ENCODE measurements at regions not wholly inside any gene's neighbourhood (a gene's known extent, or its start where the extent isn't known, plus 50 kb on each side); places are given as distances from the start of the nearest gene placed in this dataset.

DNA sequence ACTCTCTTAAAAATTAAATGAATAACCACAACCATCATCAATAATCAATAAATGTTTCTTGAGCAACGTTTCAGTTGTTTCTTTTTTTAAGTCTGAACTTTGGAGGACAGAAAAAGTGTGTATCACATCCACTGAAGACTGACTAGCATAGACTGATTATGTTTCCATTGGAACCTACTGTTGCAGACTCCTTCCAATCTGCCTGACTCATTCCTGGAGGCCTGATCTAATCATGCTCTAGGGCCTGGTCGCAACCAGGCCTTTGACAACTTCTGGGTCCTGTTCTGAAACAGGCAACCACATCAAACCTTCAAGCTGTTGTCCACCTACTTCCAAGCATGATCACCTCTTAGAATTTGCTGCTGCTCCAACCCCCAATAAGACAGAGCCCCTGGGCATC, 109.2 kb upstream of the NUDT7 start:
- Histone ChIP-seq H3K27me3 (ENCODE audit: control insufficient read depth in 1 of 2, insufficient read depth in 2 of 2, low read length in 2 of 2) (no peaks in the 10 kb centered on the region), H3K36me3 (ENCODE audit: control insufficient read depth in 2 of 2, insufficient read depth in 2 of 2, low read length in 2 of 2) (no peaks in the 10 kb centered on the region), H3K9ac (ENCODE audit: low read length in 2 of 2) (no peak overlapping the region), H3K27ac (ENCODE audit: low read length) (no peak overlapping the region), H3K4me3 (ENCODE audit: low read length in 2 of 2) (no peak overlapping the region), H3K4me1 (ENCODE audit: control insufficient read depth, insufficient read depth, low read length) (no peaks in the 10 kb centered on the region), H3K9me3 (ENCODE audit: control insufficient read depth in 2 of 2, low read length in 2 of 2) (peaks cover 0 to 5% of the 10 kb centered on the region in 2 donors)

DNA sequence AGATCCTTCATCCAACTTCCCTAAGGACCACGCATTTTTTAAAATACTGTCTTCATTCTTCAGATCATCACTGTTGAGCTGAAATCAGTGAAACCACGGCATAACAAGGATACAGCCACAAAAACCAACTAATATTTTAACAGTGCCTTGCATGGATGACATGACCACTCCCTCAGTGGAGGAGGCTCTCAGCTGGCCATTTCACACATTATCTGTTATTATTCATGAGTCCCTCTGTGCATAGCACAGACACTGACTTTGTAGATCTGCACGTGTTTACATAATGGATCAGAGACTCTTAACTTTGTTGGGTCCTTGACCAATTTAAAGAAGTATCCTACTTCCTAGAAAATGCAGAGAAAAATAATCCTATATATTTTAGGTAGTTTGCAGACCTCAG, 104.8 kb upstream of the NUDT7 start:
- no peak overlapping the region for H3K4me3 ChIP-seq (ENCODE audit: low read length in 2 of 2)
- H3K36me3 ChIP-seq (ENCODE audit: control insufficient read depth in 2 of 2, insufficient read depth in 2 of 2, low read length in 2 of 2) = no peaks in the 10 kb centered on the region
- peaks cover 0 to 5% of the 10 kb centered on the region in 2 donors for H3K9me3 ChIP-seq (ENCODE audit: control insufficient read depth in 2 of 2, low read length in 2 of 2)
- H3K27ac ChIP-seq (ENCODE audit: low read length) = no peak overlapping the region
- no peaks in the 10 kb centered on the region for H3K27me3 ChIP-seq (ENCODE audit: control insufficient read depth in 1 of 2, insufficient read depth in 2 of 2, low read length in 2 of 2)
- H3K9ac ChIP-seq (ENCODE audit: low read length in 2 of 2) = no peak overlapping the region
- no peaks in the 10 kb centered on the region for H3K4me1 ChIP-seq (ENCODE audit: control insufficient read depth, insufficient read depth, low read length)

DNA sequence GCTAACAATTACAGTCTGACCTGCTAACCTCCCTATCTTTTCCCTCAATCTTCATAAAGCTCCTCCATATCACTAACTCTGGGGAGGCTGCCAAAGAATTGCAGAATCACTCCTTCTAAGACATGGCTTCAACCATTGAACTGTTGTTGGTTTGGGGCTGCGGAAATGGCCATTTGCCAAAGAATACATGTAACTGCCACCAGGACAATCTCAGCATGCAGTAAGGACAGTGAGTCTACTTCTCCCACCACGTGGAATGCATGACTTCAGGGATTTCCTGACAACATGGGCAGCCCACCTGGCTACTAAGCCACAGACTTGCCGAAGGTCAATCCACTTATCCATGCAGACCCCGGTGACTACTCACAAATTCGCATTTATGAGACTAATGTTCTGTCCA, 104.3 kb upstream of the NUDT7 start:
- Histone ChIP-seq H3K4me1 (ENCODE audit: control insufficient read depth, insufficient read depth, low read length) (no peaks in the 10 kb centered on the region), H3K27me3 (ENCODE audit: control insufficient read depth in 1 of 2, insufficient read depth in 2 of 2, low read length in 2 of 2) (no peaks in the 10 kb centered on the region), H3K4me3 (ENCODE audit: low read length in 2 of 2) (no peak overlapping the region), H3K9me3 (ENCODE audit: control insufficient read depth in 2 of 2, low read length in 2 of 2) (peaks cover 0 to 5% of the 10 kb centered on the region in 2 donors), H3K27ac (ENCODE audit: low read length) (no peak overlapping the region), H3K36me3 (ENCODE audit: control insufficient read depth in 2 of 2, insufficient read depth in 2 of 2, low read length in 2 of 2) (no peaks in the 10 kb centered on the region), H3K9ac (ENCODE audit: low read length in 2 of 2) (no peak overlapping the region)

DNA sequence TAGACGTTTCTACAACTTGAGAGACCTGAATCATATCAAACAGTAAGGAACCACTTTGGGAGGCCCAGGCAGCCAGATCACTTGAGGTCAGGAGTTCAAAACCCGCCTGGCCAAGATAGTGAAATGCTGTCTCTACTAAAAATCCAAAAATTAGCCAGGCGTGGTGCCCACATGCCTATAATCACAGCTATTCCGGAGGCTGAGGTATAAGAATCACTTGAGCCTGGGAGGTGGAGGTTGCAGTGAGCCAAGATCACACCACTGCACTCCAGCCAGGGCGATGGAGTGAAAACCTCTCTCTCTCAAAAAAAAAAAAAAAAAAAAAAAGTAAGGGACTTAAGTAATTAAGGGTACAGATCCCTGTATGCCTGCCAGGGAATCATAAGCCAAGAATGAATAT, 103.4 kb upstream of the NUDT7 start:
- H3K9ac ChIP-seq (ENCODE audit: low read length in 2 of 2) = no peak overlapping the region
- no peaks in the 10 kb centered on the region for H3K27me3 ChIP-seq (ENCODE audit: control insufficient read depth in 1 of 2, insufficient read depth in 2 of 2, low read length in 2 of 2)
- H3K9me3 ChIP-seq (ENCODE audit: control insufficient read depth in 2 of 2, low read length in 2 of 2) = peaks cover 0 to 5% of the 10 kb centered on the region in 2 donors
- no peak overlapping the region for H3K4me3 ChIP-seq (ENCODE audit: low read length in 2 of 2)
- no peak overlapping the region for H3K27ac ChIP-seq (ENCODE audit: low read length)
- no peaks in the 10 kb centered on the region for H3K4me1 ChIP-seq (ENCODE audit: control insufficient read depth, insufficient read depth, low read length)
- no peaks in the 10 kb centered on the region for H3K36me3 ChIP-seq (ENCODE audit: control insufficient read depth in 2 of 2, insufficient read depth in 2 of 2, low read length in 2 of 2)

DNA sequence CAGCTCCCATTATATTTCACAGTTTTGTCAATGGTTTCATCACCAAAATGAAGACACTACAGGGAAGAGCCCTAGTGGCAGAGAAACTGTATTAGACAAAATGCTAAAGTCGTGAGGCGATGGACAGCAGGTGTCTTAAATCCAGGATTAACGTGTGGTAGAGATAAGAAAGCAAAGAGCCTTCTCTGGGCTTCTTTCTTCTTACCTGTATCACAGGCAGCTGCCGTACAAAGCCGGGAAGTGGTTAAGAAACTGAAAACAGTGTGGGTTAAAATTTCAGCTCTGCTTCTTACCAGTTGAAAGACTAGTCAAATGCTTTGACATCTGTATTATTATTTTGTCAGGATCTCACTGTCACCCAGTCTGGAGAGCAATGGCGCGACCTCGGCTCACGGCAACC, 98.2 kb upstream of the NUDT7 start:
- no peak overlapping the region for H3K4me3 ChIP-seq (ENCODE audit: low read length in 2 of 2)
- H3K4me1 ChIP-seq (ENCODE audit: control insufficient read depth, insufficient read depth, low read length) = no peaks in the 10 kb centered on the region
- no peak overlapping the region for H3K9ac ChIP-seq (ENCODE audit: low read length in 2 of 2)
- H3K36me3 ChIP-seq (ENCODE audit: control insufficient read depth in 2 of 2, insufficient read depth in 2 of 2, low read length in 2 of 2) = no peaks in the 10 kb centered on the region
- no peaks in the 10 kb centered on the region for H3K27me3 ChIP-seq (ENCODE audit: control insufficient read depth in 1 of 2, insufficient read depth in 2 of 2, low read length in 2 of 2)
- no peaks in the 10 kb centered on the region for H3K9me3 ChIP-seq (ENCODE audit: control insufficient read depth in 2 of 2, low read length in 2 of 2)
- no peak overlapping the region for H3K27ac ChIP-seq (ENCODE audit: low read length)

DNA sequence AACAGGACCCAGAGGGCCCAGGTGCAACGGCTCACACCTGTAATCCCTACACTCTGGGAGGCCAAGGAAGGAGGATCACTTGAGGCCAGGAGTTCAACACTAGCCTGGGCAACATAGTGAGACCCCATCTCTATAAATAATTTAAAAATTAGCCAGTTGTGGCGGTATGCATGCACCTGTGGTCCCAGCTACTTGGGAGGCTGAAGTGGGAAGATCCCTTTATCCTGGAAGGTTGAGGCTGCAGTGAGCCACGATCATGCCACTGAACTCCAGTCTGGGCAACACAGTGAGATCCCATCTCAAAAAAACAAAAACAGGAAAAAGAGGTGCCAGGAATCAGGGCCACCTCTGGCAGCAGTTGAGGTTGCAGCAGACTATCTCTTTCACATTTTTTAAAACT, 85.7 kb upstream of the NUDT7 start:
- Histone ChIP-seq H3K9me3 (ENCODE audit: control insufficient read depth in 2 of 2, low read length in 2 of 2) (peaks cover 0 to 5% of the 10 kb centered on the region in 2 donors), H3K4me1 (ENCODE audit: control insufficient read depth, insufficient read depth, low read length) (no peaks in the 10 kb centered on the region), H3K27ac (ENCODE audit: low read length) (no peak overlapping the region), H3K27me3 (ENCODE audit: control insufficient read depth in 1 of 2, insufficient read depth in 2 of 2, low read length in 2 of 2) (no peaks in the 10 kb centered on the region), H3K9ac (ENCODE audit: low read length in 2 of 2) (no peak overlapping the region), H3K4me3 (ENCODE audit: low read length in 2 of 2) (no peak overlapping the region), H3K36me3 (ENCODE audit: control insufficient read depth in 2 of 2, insufficient read depth in 2 of 2, low read length in 2 of 2) (no peaks in the 10 kb centered on the region)

DNA sequence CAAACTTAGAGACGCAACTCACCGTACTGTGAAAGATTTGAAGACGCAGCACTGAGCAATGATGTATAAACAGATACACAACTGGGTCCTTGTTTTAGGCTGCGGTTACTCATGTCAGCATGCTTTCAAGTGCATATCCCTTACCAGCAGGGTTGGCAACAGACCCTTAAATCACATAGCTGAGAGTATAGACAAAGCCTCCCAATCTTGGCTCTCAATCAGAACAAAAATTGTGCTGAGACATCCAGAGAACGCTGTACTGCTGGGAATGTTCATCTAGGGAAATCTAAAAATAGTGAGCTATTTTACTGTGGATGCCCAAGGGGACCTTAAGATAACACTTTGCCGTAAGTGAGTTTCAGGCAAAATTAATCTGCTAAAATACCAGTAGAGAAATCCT, 84.4 kb upstream of the NUDT7 start:
- H3K9ac ChIP-seq (ENCODE audit: low read length in 2 of 2) = no peak overlapping the region
- H3K4me3 ChIP-seq (ENCODE audit: low read length in 2 of 2) = no peak overlapping the region
- H3K4me1 ChIP-seq (ENCODE audit: control insufficient read depth, insufficient read depth, low read length) = no peaks in the 10 kb centered on the region
- H3K27me3 ChIP-seq (ENCODE audit: control insufficient read depth in 1 of 2, insufficient read depth in 2 of 2, low read length in 2 of 2) = no peaks in the 10 kb centered on the region
- no peak overlapping the region for H3K27ac ChIP-seq (ENCODE audit: low read length)
- H3K36me3 ChIP-seq (ENCODE audit: control insufficient read depth in 2 of 2, insufficient read depth in 2 of 2, low read length in 2 of 2) = no peaks in the 10 kb centered on the region
- no peaks in the 10 kb centered on the region for H3K9me3 ChIP-seq (ENCODE audit: control insufficient read depth in 2 of 2, low read length in 2 of 2)

DNA sequence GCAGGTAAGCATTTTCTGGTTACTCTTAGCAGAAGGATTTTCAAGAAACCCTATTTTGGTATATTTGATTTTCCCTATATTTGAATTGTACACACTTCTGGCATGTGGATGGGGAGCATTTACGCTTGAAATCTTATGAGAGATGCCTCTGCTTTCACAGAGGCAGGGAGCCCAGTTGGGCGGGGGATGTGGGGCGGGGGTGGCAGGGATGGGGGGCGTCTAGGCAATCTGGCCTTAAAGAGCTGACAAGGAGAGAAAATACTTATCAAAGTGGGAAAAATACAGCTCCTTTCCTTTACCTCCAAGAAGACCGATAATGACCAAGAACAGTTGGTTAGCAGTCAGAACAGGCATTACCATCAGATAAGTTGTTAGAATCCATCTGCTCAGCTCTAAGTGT, 79.1 kb upstream of the NUDT7 start:
- Histone ChIP-seq H3K9ac (ENCODE audit: low read length in 2 of 2) (no peak overlapping the region), H3K27ac (ENCODE audit: low read length) (no peak overlapping the region)

DNA sequence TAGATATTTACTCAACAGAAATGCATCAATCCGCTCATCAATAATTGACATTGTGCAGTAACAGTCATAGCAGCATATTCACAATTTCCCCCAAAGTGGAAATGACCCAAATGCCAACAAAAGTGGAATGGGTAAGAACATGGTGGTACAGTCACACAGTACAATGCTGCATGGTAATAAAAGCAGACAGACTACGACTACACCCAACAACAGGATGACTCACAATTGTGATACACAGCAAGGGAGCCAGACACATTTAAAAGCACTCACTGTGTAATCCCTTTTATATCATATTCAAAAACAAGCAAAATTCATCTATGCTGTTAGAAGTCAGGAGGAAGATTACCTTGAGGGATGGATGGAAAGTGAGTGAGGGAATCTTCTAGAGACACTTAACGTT, 76.5 kb upstream of the NUDT7 start:
- Histone ChIP-seq H3K27me3 (ENCODE audit: control insufficient read depth in 1 of 2, insufficient read depth in 2 of 2, low read length in 2 of 2) (no peaks in the 10 kb centered on the region), H3K36me3 (ENCODE audit: control insufficient read depth in 2 of 2, insufficient read depth in 2 of 2, low read length in 2 of 2) (no peaks in the 10 kb centered on the region), H3K9ac (ENCODE audit: low read length in 2 of 2) (no peak overlapping the region), H3K4me1 (ENCODE audit: control insufficient read depth, insufficient read depth, low read length) (no peaks in the 10 kb centered on the region), H3K4me3 (ENCODE audit: low read length in 2 of 2) (no peak overlapping the region), H3K27ac (ENCODE audit: low read length) (no peak overlapping the region), H3K9me3 (ENCODE audit: control insufficient read depth in 2 of 2, low read length in 2 of 2) (no peaks in the 10 kb centered on the region)

More for the DNA sequence above, 79.1 kb upstream of the NUDT7 start:
- Histone ChIP-seq H3K4me3 (ENCODE audit: low read length in 2 of 2) (no peak overlapping the region), H3K27me3 (ENCODE audit: control insufficient read depth in 1 of 2, insufficient read depth in 2 of 2, low read length in 2 of 2) (no peaks in the 10 kb centered on the region), H3K9me3 (ENCODE audit: control insufficient read depth in 2 of 2, low read length in 2 of 2) (no peaks in the 10 kb centered on the region), H3K36me3 (ENCODE audit: control insufficient read depth in 2 of 2, insufficient read depth in 2 of 2, low read length in 2 of 2) (no peaks in the 10 kb centered on the region), H3K4me1 (ENCODE audit: control insufficient read depth, insufficient read depth, low read length) (no peaks in the 10 kb centered on the region)

DNA sequence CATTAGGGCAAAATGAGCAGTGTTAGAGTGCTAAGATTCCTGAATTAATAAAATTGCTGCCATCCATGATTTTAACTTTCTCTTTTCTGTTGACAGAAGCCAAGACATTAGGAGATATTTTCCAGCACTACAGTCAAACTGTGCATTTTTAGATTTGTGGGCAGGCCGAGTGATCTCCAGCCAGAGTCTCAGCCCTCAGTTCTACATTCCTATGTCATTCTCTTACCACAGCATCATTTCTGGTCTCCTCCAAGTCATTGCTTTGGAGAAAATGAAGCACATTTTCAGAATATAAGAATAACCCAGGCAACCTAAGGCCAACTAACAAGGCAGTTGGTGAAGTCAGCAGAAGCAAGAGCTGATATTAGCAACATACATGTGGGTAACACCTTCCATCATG, 74.6 kb upstream of the NUDT7 start:
- Histone ChIP-seq H3K9me3 (ENCODE audit: control insufficient read depth in 2 of 2, low read length in 2 of 2) (no peaks in the 10 kb centered on the region), H3K36me3 (ENCODE audit: control insufficient read depth in 2 of 2, insufficient read depth in 2 of 2, low read length in 2 of 2) (no peaks in the 10 kb centered on the region), H3K4me3 (ENCODE audit: low read length in 2 of 2) (no peak overlapping the region), H3K27ac (ENCODE audit: low read length) (no peak overlapping the region), H3K4me1 (ENCODE audit: control insufficient read depth, insufficient read depth, low read length) (no peaks in the 10 kb centered on the region), H3K9ac (ENCODE audit: low read length in 2 of 2) (no peak overlapping the region), H3K27me3 (ENCODE audit: control insufficient read depth in 1 of 2, insufficient read depth in 2 of 2, low read length in 2 of 2) (no peaks in the 10 kb centered on the region)

DNA sequence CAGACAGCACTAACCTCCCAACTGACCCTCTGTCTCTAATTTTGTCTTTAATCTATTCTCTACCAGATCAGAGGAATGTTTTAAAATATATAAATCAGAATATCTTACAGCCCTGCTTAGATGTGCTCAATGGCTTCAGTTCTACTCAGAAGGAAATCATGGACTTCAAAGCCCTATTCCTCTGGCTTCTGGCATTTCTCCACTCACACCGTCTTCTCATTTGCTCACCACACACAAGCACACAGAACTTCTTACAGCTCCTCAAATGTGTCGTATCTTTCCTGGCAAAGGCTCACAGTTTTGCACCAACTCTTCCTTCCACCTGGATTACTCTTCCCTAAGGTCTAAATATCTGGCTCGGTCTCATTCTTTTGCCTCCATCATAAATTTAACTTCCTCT, 71.6 kb upstream of the NUDT7 start:
- no peaks in the 10 kb centered on the region for H3K9me3 ChIP-seq (ENCODE audit: control insufficient read depth in 2 of 2, low read length in 2 of 2)
- H3K27me3 ChIP-seq (ENCODE audit: control insufficient read depth in 1 of 2, insufficient read depth in 2 of 2, low read length in 2 of 2) = no peaks in the 10 kb centered on the region
- H3K4me3 ChIP-seq (ENCODE audit: low read length in 2 of 2) = no peak overlapping the region
- no peak overlapping the region for H3K9ac ChIP-seq (ENCODE audit: low read length in 2 of 2)
- H3K4me1 ChIP-seq (ENCODE audit: control insufficient read depth, insufficient read depth, low read length) = no peaks in the 10 kb centered on the region
- no peak overlapping the region for H3K27ac ChIP-seq (ENCODE audit: low read length)
- H3K36me3 ChIP-seq (ENCODE audit: control insufficient read depth in 2 of 2, insufficient read depth in 2 of 2, low read length in 2 of 2) = no peaks in the 10 kb centered on the region

DNA sequence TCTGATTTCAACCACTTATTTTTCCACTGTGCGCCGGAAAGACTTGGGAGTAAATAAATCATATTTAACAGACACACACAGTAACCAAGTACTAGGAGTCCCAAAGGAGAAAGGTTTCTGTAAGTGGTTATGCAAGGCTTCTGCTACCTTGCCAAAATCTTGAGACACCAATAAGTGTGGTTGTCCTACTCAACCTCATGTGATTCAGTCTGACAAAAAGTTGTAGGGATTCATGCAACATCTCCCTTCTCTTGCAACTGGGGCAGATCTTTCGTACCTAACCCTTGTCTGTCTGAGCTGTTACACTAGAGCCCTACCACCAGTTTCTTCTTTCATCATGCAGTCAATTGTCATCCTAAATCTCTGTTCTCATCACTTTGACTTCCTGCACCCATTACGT, 69.9 kb upstream of the NUDT7 start:
- H3K4me3 ChIP-seq (ENCODE audit: low read length in 2 of 2) = no peak overlapping the region
- H3K9ac ChIP-seq (ENCODE audit: low read length in 2 of 2) = no peak overlapping the region
- no peaks in the 10 kb centered on the region for H3K4me1 ChIP-seq (ENCODE audit: control insufficient read depth, insufficient read depth, low read length)
- no peaks in the 10 kb centered on the region for H3K36me3 ChIP-seq (ENCODE audit: control insufficient read depth in 2 of 2, insufficient read depth in 2 of 2, low read length in 2 of 2)
- no peaks in the 10 kb centered on the region for H3K9me3 ChIP-seq (ENCODE audit: control insufficient read depth in 2 of 2, low read length in 2 of 2)
- H3K27ac ChIP-seq (ENCODE audit: low read length) = no peak overlapping the region
- no peaks in the 10 kb centered on the region for H3K27me3 ChIP-seq (ENCODE audit: control insufficient read depth in 1 of 2, insufficient read depth in 2 of 2, low read length in 2 of 2)
